ENCODE measurements at regions not wholly inside any gene's neighbourhood (a gene's known extent, or its start where the extent isn't known, plus 50 kb on each side); places are given as distances from the start of the nearest gene placed in this dataset.

DNA sequence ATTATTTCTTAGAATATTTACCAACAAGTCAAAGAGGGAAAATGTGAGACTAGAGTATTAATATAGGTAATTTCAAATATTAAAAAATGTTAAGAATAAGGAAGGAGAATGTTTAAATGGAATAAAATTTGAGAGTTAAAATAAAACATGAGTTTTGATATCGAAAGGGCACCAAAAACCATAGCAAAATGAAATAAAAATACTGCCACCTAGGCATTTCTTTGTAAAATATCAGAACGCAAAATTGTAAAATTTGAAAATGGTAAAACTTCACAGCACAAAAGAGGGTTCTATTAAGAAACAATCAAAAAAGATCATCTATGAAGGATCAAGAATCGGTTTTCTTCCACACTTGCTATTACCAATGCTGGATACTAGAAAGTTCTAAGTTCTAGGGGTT lies 418.3 kb downstream of the TAF11L14 start:
- Histone ChIP-seq H3K27ac (no peak overlapping the region), H3K9me3 (no peaks in the 10 kb centered on the region), H3K36me3 (no peaks in the 10 kb centered on the region), H3K4me1 (no peaks in the 10 kb centered on the region), H3K27me3 (no peaks in the 10 kb centered on the region), H3K4me3 (no peak overlapping the region)
- TF ChIP-seq, protein P1, sequence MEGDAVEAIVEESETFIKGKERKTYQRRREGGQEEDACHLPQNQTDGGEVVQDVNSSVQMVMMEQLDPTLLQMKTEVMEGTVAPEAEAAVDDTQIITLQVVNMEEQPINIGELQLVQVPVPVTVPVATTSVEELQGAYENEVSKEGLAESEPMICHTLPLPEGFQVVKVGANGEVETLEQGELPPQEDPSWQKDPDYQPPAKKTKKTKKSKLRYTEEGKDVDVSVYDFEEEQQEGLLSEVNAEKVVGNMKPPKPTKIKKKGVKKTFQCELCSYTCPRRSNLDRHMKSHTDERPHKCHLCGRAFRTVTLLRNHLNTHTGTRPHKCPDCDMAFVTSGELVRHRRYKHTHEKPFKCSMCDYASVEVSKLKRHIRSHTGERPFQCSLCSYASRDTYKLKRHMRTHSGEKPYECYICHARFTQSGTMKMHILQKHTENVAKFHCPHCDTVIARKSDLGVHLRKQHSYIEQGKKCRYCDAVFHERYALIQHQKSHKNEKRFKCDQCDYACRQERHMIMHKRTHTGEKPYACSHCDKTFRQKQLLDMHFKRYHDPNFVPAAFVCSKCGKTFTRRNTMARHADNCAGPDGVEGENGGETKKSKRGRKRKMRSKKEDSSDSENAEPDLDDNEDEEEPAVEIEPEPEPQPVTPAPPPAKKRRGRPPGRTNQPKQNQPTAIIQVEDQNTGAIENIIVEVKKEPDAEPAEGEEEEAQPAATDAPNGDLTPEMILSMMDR (IDR thresholded peaks at IDR 0.05), result no peak
- TF ChIP-seq POLR2A (IDR thresholded peaks at IDR 0.05) (no peak), POLR2AphosphoS5 (IDR thresholded peaks at IDR 0.05) (no peak)
- intact Hi-C loops (cut with DNase I; ENCODE audit: low total_unique reads), result no loop called here
- DNase-seq (ENCODE audit: low spot score in 2 of 2), result no peak

DNA sequence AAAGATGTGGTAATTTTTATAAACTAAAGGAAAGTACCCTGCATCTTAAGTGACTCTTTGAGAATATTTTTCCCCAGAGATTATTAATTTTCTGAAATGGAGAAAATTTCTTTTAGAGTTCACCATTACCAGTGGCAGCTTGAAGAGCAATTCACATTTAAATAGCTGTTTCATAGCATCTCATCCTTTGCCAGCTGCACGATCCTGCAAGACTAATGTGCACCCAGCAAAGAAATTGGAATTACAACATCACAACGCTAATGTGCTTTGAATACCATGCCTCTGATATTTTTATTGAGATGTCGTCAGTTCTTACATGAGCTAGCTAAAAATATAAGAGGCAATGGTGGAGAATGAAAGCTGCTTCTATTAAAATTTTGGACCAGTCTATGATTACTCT lies 423.5 kb downstream of the TAF11L14 start:
- Histone ChIP-seq H3K36me3 (no peaks in the 10 kb centered on the region), H3K27me3 (no peaks in the 10 kb centered on the region), H3K4me3 (no peak overlapping the region), H3K4me1 (no peaks in the 10 kb centered on the region), H3K9me3 (no peaks in the 10 kb centered on the region), H3K27ac (no peak overlapping the region)
- TF ChIP-seq POLR2A (IDR thresholded peaks at IDR 0.05), result no peak
- intact Hi-C loops (cut with DNase I; ENCODE audit: low total_unique reads), result no loop called here
- DNase-seq (ENCODE audit: low spot score in 2 of 2), result no peak

DNA sequence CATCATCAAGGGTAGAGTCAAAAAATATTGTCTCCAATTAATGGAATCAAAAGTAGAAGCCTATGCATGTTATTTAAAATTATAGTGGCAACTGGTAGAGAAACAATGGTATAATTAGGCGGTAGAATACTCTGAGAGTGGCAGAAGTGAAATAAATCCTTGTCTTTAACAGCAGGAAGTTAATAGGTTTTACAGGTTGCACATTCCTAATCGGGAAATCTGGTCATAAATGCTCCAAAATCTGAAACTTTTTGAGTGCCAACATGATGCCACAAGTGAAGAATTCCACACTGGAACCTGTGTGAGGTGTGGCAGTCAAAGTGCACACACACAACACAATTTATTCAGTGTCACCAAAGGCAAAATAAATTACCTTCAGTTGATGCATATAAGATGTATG lies 433.4 kb downstream of the TAF11L14 start:
- H3K27me3 ChIP-seq, result no peaks in the 10 kb centered on the region
- no peak for TF ChIP-seq POLR2A (IDR thresholded peaks at IDR 0.05)
- TF ChIP-seq POLR2AphosphoS5 (IDR thresholded peaks at IDR 0.05), result no peak
- TF ChIP-seq, protein P1 (IDR thresholded peaks at IDR 0.05), result no peak
- H3K9me3 ChIP-seq, result no peaks in the 10 kb centered on the region
- H3K27ac ChIP-seq, result no peak overlapping the region
- H3K36me3 ChIP-seq, result no peaks in the 10 kb centered on the region
- intact Hi-C loops (cut with DNase I; ENCODE audit: low total_unique reads), result no loop called here
- no peak overlapping the region for H3K4me3 ChIP-seq
- no peaks in the 10 kb centered on the region for H3K4me1 ChIP-seq
- no peak for DNase-seq (ENCODE audit: low spot score in 2 of 2)

DNA sequence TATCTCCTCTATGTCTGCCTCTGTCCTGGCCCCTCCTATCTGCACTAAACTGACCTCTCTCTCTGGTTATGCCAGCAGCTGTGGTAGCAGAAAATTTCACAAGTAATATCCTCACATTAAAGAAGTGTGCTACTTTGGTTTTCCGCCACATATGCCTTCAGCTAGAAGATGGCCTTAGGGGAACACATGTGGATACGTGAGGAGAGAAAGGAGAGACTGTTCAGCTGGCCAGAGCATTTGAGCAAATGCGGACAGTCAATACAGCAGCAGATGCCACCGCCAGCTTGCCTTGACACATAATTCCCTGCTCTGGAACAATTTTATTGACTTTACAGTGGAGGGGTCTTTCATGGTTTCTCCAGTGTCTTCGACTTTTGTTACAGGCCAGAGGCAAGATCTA lies 434.6 kb downstream of the TAF11L14 start:
- no peaks in the 10 kb centered on the region for H3K4me1 ChIP-seq
- no peak overlapping the region for H3K4me3 ChIP-seq
- H3K9me3 ChIP-seq, result no peaks in the 10 kb centered on the region
- intact Hi-C loops (cut with DNase I; ENCODE audit: low total_unique reads), result no loop called here
- no peaks in the 10 kb centered on the region for H3K36me3 ChIP-seq
- TF ChIP-seq POLR2A (IDR thresholded peaks at IDR 0.05), result no peak
- TF ChIP-seq, protein P1 (IDR thresholded peaks at IDR 0.05), result no peak
- no peak for TF ChIP-seq POLR2AphosphoS5 (IDR thresholded peaks at IDR 0.05)
- H3K27me3 ChIP-seq, result no peaks in the 10 kb centered on the region
- H3K27ac ChIP-seq, result no peak overlapping the region
- DNase-seq (ENCODE audit: low spot score in 2 of 2), result no peak

DNA sequence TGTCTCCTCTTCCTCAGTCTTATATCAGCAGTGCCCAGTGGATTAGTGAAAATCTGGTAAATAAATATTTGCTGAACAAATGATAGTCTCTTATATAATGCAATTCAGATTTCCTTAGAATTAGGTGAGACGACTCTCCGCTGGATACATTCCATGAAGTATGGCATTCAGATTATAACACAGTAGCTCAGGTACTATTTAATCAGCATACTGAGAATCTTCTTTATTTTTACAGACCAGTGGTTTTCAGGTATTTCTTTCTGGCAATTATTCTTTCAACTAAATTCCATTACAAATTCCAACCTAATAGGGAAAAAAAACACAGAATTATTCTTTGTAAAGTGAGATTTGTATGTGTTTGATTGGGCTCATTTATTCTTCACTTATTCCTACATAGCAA lies 435.5 kb downstream of the TAF11L14 start:
- H3K36me3 ChIP-seq, result no peaks in the 10 kb centered on the region

More for the DNA sequence above, 435.5 kb downstream of the TAF11L14 start:
- no peaks in the 10 kb centered on the region for H3K4me1 ChIP-seq
- H3K27ac ChIP-seq, result no peak overlapping the region
- H3K27me3 ChIP-seq, result no peaks in the 10 kb centered on the region
- H3K9me3 ChIP-seq, result no peaks in the 10 kb centered on the region
- DNase-seq (ENCODE audit: low spot score in 2 of 2), result no peak
- TF ChIP-seq POLR2AphosphoS5 (IDR thresholded peaks at IDR 0.05) (no peak), POLR2A (IDR thresholded peaks at IDR 0.05) (no peak)
- TF ChIP-seq, protein P1 (IDR thresholded peaks at IDR 0.05), result no peak
- intact Hi-C loops (cut with DNase I; ENCODE audit: low total_unique reads), result no loop called here
- no peak overlapping the region for H3K4me3 ChIP-seq

All from breast epithelium (tissue), 4 donors.